ENCODE measurements at regions not wholly inside any gene's neighbourhood (a gene's known extent, or its start where the extent isn't known, plus 50 kb on each side); places are given as distances from the start of the nearest gene placed in this dataset.
"Not testable (repeated sequence)": the region's sequence is repeated elsewhere in the genome, so short reads cannot be mapped to it uniquely, and the experiment has no call there.

- DNase-seq = no peak
- no peaks in the 10 kb centered on the region for H3K36me3 Mint-ChIP-seq (ENCODE audit: low read depth)
- no peaks in the 10 kb centered on the region for H3K4me1 Mint-ChIP-seq
- H3K4me3 Mint-ChIP-seq = no peak overlapping the region
- POLR2A ChIA-PET = no interaction called here
- H3K27me3 Mint-ChIP-seq = no peaks in the 10 kb centered on the region
- peaks cover 2% of the 10 kb centered on the region for H3K9me3 Mint-ChIP-seq
- CTCF ChIA-PET = no interaction called here
- H3K27ac Mint-ChIP-seq = no peak overlapping the region
These were observed 317.8 kb upstream of the MTPN start for GRCh38 chr7:136294977-136295376.

GRCh38 chr7:136293841-136294391, 316.8 kb upstream of the MTPN start:
- H3K4me3 Mint-ChIP-seq = no peak overlapping the region
- ChIA-PET POLR2A (no interaction called here), CTCF (no interaction called here)
- no peaks in the 10 kb centered on the region for H3K27me3 Mint-ChIP-seq
- H3K27ac Mint-ChIP-seq = no peak overlapping the region
- no peaks in the 10 kb centered on the region for H3K4me1 Mint-ChIP-seq
- peaks cover 2% of the 10 kb centered on the region for H3K9me3 Mint-ChIP-seq
- DNase-seq = no peak
- no peaks in the 10 kb centered on the region for H3K36me3 Mint-ChIP-seq (ENCODE audit: low read depth)

GRCh38 chr7:136293272-136293671, 316.1 kb upstream of the MTPN start:
- Mint-ChIP-seq H3K4me3 (no peak overlapping the region), H3K27ac (no peak overlapping the region), H3K9me3 (peaks cover 2% of the 10 kb centered on the region), H3K4me1 (no peaks in the 10 kb centered on the region), H3K27me3 (no peaks in the 10 kb centered on the region), H3K36me3 (ENCODE audit: low read depth) (no peaks in the 10 kb centered on the region)
- CTCF ChIA-PET = no interaction called here
- POLR2A ChIA-PET = no interaction called here
- no peak for DNase-seq

- Mint-ChIP-seq H3K4me1 (no peaks in the 10 kb centered on the region), H3K27me3 (no peaks in the 10 kb centered on the region), H3K9me3 (peaks cover 2% of the 10 kb centered on the region), H3K27ac (no peak overlapping the region), H3K4me3 (no peak overlapping the region), H3K36me3 (ENCODE audit: low read depth) (no peaks in the 10 kb centered on the region)
- POLR2A ChIA-PET = no interaction called here
- CTCF ChIA-PET = interaction anchor here (0.8 kb wide), 1 partner anchor 492 kb away, joined by 3 read pairs; no protein-coding TSS in a partner anchor
- DNase-seq = no peak
These were observed 315.2 kb upstream of the MTPN start for GRCh38 chr7:136292365-136292764.

DNA sequence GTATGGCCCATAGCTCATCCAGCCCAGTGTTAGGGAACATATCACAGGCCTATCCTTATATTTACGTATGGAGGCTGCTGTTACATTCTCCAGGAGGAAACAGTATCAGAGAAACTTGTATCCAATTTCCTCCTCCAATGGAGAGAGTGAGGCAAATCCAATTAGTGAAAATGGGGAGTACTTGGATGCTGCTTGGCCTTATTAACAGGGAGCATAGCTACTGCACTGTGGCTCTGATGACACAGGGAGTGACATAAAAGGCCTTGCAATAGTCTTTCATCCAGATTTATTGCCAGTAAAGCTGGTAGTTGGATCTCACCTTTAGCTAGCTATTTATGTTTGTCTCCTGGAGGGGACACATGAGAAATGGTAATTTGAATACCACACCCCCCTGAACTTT, 313.2 kb upstream of the MTPN start:
- no peaks in the 10 kb centered on the region for H3K27me3 Mint-ChIP-seq
- CTCF ChIA-PET = no interaction called here
- no peaks in the 10 kb centered on the region for H3K36me3 Mint-ChIP-seq (ENCODE audit: low read depth)
- H3K4me1 Mint-ChIP-seq = no peaks in the 10 kb centered on the region
- H3K4me3 Mint-ChIP-seq = no peak overlapping the region
- POLR2A ChIA-PET = no interaction called here
- no peak for DNase-seq
- H3K9me3 Mint-ChIP-seq = no peaks in the 10 kb centered on the region
- no peak overlapping the region for H3K27ac Mint-ChIP-seq

GRCh38 chr7:136278057-136278456, 300.9 kb upstream of the MTPN start:
- ChIA-PET CTCF (no interaction called here), POLR2A (no interaction called here)
- Mint-ChIP-seq H3K4me3 (no peak overlapping the region), H3K27me3 (no peaks in the 10 kb centered on the region), H3K4me1 (no peaks in the 10 kb centered on the region), H3K9me3 (no peaks in the 10 kb centered on the region), H3K36me3 (ENCODE audit: low read depth) (no peaks in the 10 kb centered on the region), H3K27ac (no peak overlapping the region)
- DNase-seq = no peak

DNA sequence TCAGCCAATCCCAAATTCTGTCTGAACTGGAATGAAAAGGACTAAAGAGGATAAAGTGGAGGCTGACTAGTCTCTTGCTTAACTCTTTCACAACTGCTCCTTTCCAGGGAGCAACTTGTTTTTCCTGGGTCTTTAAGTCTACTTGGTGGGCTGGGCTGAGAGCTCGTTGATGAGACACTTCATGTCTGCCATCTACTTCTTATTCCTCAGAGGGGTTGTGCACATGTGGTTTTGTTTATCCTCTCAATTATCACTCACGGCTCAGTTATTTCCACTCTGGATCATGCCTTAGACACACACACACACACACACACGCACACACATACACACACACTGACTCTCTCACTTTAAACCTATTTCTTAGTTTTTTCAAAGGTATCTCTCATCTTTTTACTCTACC, 298.6 kb upstream of the MTPN start:
- Mint-ChIP-seq H3K9me3 (no peaks in the 10 kb centered on the region), H3K27ac (no peak overlapping the region), H3K4me3 (no peak overlapping the region), H3K36me3 (ENCODE audit: low read depth) (no peaks in the 10 kb centered on the region), H3K27me3 (no peaks in the 10 kb centered on the region), H3K4me1 (no peaks in the 10 kb centered on the region)
- no peak for DNase-seq
- POLR2A ChIA-PET = no interaction called here
- CTCF ChIA-PET = no interaction called here

- H3K27ac Mint-ChIP-seq = no peak overlapping the region
- H3K27me3 Mint-ChIP-seq = no peaks in the 10 kb centered on the region
- no peaks in the 10 kb centered on the region for H3K36me3 Mint-ChIP-seq (ENCODE audit: low read depth)
- no peak overlapping the region for H3K4me3 Mint-ChIP-seq
- POLR2A ChIA-PET = no interaction called here
- H3K9me3 Mint-ChIP-seq = no peaks in the 10 kb centered on the region
- H3K4me1 Mint-ChIP-seq = no peaks in the 10 kb centered on the region
- CTCF ChIA-PET = no interaction called here
- DNase-seq = no peak
These were observed 297.6 kb upstream of the MTPN start for GRCh38 chr7:136274636-136275345.

- no peaks in the 10 kb centered on the region for H3K4me1 Mint-ChIP-seq
- DNase-seq = no peak
- H3K9me3 Mint-ChIP-seq = peaks cover under 1% of the 10 kb centered on the region
- H3K27ac Mint-ChIP-seq = no peak overlapping the region
- H3K27me3 Mint-ChIP-seq = no peaks in the 10 kb centered on the region
- POLR2A ChIA-PET = no interaction called here
- CTCF ChIA-PET = no interaction called here
- no peaks in the 10 kb centered on the region for H3K36me3 Mint-ChIP-seq (ENCODE audit: low read depth)
- no peak overlapping the region for H3K4me3 Mint-ChIP-seq
These were observed 295.8 kb upstream of the MTPN start for GRCh38 chr7:136272934-136273333.

DNA sequence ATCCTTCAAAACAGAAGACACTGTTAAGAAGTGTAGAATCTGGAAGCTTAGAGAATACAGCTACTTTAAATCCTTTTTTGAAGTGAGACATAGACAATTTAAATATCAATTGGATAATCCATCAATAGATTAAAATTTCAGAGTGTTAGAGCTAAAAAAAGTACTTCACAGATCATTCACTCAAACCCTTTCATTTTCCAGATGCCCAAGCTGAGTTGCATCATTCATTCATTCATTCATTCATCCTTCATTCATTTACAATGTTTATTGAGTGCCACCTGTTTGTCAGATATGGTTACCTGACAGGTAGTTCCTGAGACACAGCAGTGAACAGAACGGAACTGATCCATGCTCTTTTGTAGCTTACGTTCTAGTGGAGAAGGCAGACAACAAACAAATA, 290.7 kb upstream of the MTPN start:
- DNase-seq = no peak
- Mint-ChIP-seq H3K4me1 (no peaks in the 10 kb centered on the region), H3K9me3 (peaks cover 11% of the 10 kb centered on the region), H3K27me3 (no peaks in the 10 kb centered on the region), H3K36me3 (ENCODE audit: low read depth) (no peaks in the 10 kb centered on the region), H3K4me3 (no peak overlapping the region), H3K27ac (no peak overlapping the region)
- ChIA-PET POLR2A (no interaction called here), CTCF (no interaction called here)

DNA sequence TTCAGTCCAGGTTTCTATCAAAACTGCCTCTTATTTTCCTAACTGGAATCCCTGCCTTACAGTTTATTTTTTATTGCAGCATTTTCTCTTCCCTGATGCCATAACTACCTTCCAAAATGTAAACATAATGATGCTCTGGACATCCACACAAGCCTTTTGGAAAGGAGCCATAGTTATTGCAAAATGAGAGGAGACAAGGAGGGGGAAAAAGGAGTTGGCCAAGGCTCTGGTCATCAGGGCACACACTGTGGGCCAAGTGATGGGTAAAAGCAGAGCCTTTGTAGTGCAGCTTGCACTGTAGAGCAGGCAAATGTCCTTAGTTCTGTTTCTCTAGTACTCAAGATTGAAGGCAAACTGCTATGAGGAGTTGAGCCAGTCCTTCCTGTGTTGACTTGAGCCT, 289.3 kb upstream of the MTPN start:
- no peaks in the 10 kb centered on the region for H3K36me3 Mint-ChIP-seq (ENCODE audit: low read depth)
- H3K27ac Mint-ChIP-seq = no peak overlapping the region
- CTCF ChIA-PET = no interaction called here
- peaks cover 13% of the 10 kb centered on the region for H3K9me3 Mint-ChIP-seq
- no peaks in the 10 kb centered on the region for H3K4me1 Mint-ChIP-seq
- H3K4me3 Mint-ChIP-seq = no peak overlapping the region
- DNase-seq = no peak
- POLR2A ChIA-PET = no interaction called here
- H3K27me3 Mint-ChIP-seq = no peaks in the 10 kb centered on the region

- DNase-seq; H3K4me3 Mint-ChIP-seq; POLR2A ChIA-PET; CTCF ChIA-PET; H3K4me1 Mint-ChIP-seq; H3K27ac Mint-ChIP-seq; H3K36me3 Mint-ChIP-seq (ENCODE audit: low read depth); H3K27me3 Mint-ChIP-seq: not testable (repeated sequence)
- peaks cover 21% of the 10 kb centered on the region for H3K9me3 Mint-ChIP-seq
These were observed 287.1 kb upstream of the MTPN start for GRCh38 chr7:136264304-136264703.

GRCh38 chr7:136263112-136263860, 286.1 kb upstream of the MTPN start:
- DNase-seq; CTCF ChIA-PET; POLR2A ChIA-PET; H3K36me3 Mint-ChIP-seq (ENCODE audit: low read depth); H3K4me3 Mint-ChIP-seq; H3K27me3 Mint-ChIP-seq; H3K27ac Mint-ChIP-seq; H3K4me1 Mint-ChIP-seq: not testable (repeated sequence)
- H3K9me3 Mint-ChIP-seq = peaks cover 21% of the 10 kb centered on the region

DNA sequence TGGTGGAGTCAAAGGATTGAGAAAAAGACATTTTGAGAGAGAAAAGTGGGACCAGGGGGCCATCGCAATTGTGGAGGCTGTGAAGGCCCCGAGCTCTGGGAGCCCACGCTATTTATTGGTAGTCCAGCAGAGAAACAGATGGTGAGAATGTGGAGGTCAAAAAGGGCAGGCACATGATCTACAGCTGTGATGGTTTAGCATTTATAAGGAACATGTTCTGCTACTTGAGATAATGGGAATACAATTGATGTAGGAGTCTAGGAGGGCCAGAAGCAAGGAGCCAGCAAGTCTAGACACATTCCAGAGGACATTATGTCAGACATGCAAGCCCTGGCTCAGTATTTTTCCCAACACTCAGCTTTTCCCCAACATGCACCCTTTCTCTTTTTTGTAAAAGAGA, 283.4 kb upstream of the MTPN start:
- H3K36me3 Mint-ChIP-seq (ENCODE audit: low read depth); H3K4me3 Mint-ChIP-seq; CTCF ChIA-PET; H3K27ac Mint-ChIP-seq; POLR2A ChIA-PET; H3K27me3 Mint-ChIP-seq; H3K4me1 Mint-ChIP-seq; DNase-seq: not testable (repeated sequence)
- peaks cover 12% of the 10 kb centered on the region for H3K9me3 Mint-ChIP-seq

Measured in activated CD4-positive, alpha-beta memory T cell treated with anti-CD3 and anti-CD28 coated beads, Interleukin-2, amount 10 ng/mL, durations not matched to agents 7 days and 5 days (primary cell).